ENCODE measurements at regions not wholly inside any gene's neighbourhood (a gene's known extent, or its start where the extent isn't known, plus 50 kb on each side); places are given as distances from the start of the nearest gene placed in this dataset.

- Histone ChIP-seq H3K4me3 (no peak overlapping the region), H3K27me3 (peaks cover 0 to 8% of the 10 kb centered on the region in 2 donors), H3K36me3 (no peaks in the 10 kb centered on the region), H3K9me3 (no peaks in the 10 kb centered on the region), H3K27ac (no peak overlapping the region), H3K4me1 (no peaks in the 10 kb centered on the region)
- no peak for TF ChIP-seq CTCF (IDR thresholded peaks at IDR 0.05)
- TF ChIP-seq EP300 (IDR thresholded peaks at IDR 0.05) = no peak
- no peak for TF ChIP-seq POLR2A (IDR thresholded peaks at IDR 0.05)
- 59 to 70% methylated on average over 3 of the region's 3 CpGs for WGBS, 2 donors
- no peak for DNase-seq (ENCODE audit: low spot score in 2 of 2)
Measured at GRCh38 chr6:8237668-8238067, 135.3 kb upstream of the EEF1E1 start.

DNA sequence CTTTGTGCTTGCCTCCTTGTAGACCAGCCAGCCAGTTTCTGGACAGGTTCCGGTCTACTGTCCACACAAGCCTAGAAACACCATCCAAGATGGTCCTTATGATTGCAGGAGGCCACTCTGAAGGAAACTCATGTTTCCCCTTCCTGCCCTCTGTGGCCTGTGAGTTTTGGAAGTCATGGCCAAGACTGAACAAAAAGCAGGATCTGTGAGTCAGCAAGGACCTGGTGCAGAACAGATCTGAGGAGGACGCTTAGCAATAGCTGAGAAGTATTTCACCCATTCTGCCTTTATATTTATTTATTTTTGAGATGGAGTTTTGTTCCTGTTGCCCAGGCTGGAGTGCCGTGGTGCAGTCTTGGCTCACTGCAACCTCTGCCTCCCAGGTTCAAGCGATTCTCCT is 134.6 kb upstream of the EEF1E1 start:
- TF ChIP-seq EP300 (IDR thresholded peaks at IDR 0.05) (no peak), POLR2A (IDR thresholded peaks at IDR 0.05) (no peak), CTCF (IDR thresholded peaks at IDR 0.05) (no peak)
- Histone ChIP-seq H3K27ac (no peak overlapping the region), H3K27me3 (peaks cover 0 to 8% of the 10 kb centered on the region in 2 donors), H3K36me3 (no peaks in the 10 kb centered on the region), H3K9me3 (no peaks in the 10 kb centered on the region), H3K4me1 (no peaks in the 10 kb centered on the region), H3K4me3 (no peak overlapping the region)
- 76 to 81% methylated on average over 4 of the region's 4 CpGs for WGBS, 2 donors
- no peak for DNase-seq (ENCODE audit: low spot score in 2 of 2)

- H3K27me3 ChIP-seq = peaks cover 0 to 8% of the 10 kb centered on the region in 2 donors
- H3K36me3 ChIP-seq = no peaks in the 10 kb centered on the region
- WGBS, 2 donors = 62 to 63% methylated on average over 7 of the region's 7 CpGs
- H3K9me3 ChIP-seq = no peaks in the 10 kb centered on the region
- no peak for DNase-seq (ENCODE audit: low spot score in 2 of 2)
- H3K27ac ChIP-seq = no peak overlapping the region
- no peak for TF ChIP-seq POLR2A (IDR thresholded peaks at IDR 0.05)
- no peak for TF ChIP-seq EP300 (IDR thresholded peaks at IDR 0.05)
- TF ChIP-seq CTCF (IDR thresholded peaks at IDR 0.05) = no peak
- H3K4me3 ChIP-seq = no peak overlapping the region
- H3K4me1 ChIP-seq = no peaks in the 10 kb centered on the region
Measured at GRCh38 chr6:8234321-8234720, 132.0 kb upstream of the EEF1E1 start.

DNA sequence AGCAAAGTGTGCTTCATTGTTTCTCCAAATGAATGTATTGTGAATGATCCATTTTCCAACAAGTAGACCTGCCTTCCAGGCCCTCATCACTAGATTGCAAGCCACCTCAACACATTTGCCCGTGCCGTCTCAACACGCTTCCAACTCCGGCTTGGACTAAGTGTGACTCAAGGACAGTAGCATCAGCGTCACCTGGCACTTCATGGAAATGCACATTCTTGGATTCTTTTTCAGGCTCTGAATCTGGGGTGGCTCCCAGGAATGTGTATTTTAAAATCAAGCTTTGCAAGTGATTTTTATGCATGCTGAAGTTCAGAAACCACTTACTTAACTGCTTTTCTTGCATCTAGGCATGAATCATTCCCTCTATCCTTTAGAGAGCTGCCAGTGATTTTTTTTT is 129.6 kb upstream of the EEF1E1 start:
- Histone ChIP-seq H3K4me1 (no peaks in the 10 kb centered on the region), H3K27me3 (no peaks in the 10 kb centered on the region), H3K27ac (no peak overlapping the region), H3K36me3 (no peaks in the 10 kb centered on the region), H3K4me3 (no peak overlapping the region), H3K9me3 (no peaks in the 10 kb centered on the region)
- WGBS, 2 donors = 91 to 98% methylated on average over 5 of the region's 5 CpGs
- TF ChIP-seq CTCF (IDR thresholded peaks at IDR 0.05) = no peak
- no peak for TF ChIP-seq POLR2A (IDR thresholded peaks at IDR 0.05)
- TF ChIP-seq EP300 (IDR thresholded peaks at IDR 0.05) = no peak
- no peak for DNase-seq (ENCODE audit: low spot score in 2 of 2)

GRCh38 chr6:8229915-8230756 is 127.8 kb upstream of the EEF1E1 start:
- Histone ChIP-seq H3K27me3 (no peaks in the 10 kb centered on the region), H3K9me3 (no peaks in the 10 kb centered on the region), H3K4me1 (no peaks in the 10 kb centered on the region), H3K4me3 (no peak overlapping the region), H3K27ac (no peak overlapping the region), H3K36me3 (no peaks in the 10 kb centered on the region)
- TF ChIP-seq CTCF (IDR thresholded peaks at IDR 0.05) (no peak), POLR2A (IDR thresholded peaks at IDR 0.05) (no peak)
- no peak for DNase-seq (ENCODE audit: low spot score in 2 of 2)
- 47 to 51% methylated on average over 8 of the region's 8 CpGs for WGBS, 2 donors
